NCI-H1092 treated with DMSO at 0.1 percent for 48 hours (cell line): ENCODE measurements at regions not wholly inside any gene's neighbourhood (a gene's known extent, or its start where the extent isn't known, plus 50 kb on each side); places are given as distances from the start of the nearest gene placed in this dataset.
"Not testable (repeated sequence)": the region's sequence is repeated elsewhere in the genome, so short reads cannot be mapped to it uniquely, and the experiment has no call there.

Source experiments
- DNase-seq: peaks from one replicate; lab custom pipeline; 2025; lab: John Stamatoyannopoulos, UW

- DNase-seq, result no peak
Measured at GRCh38 chr4:53713767-53714166, 122.5 kb upstream of the LNX1 start.

DNA sequence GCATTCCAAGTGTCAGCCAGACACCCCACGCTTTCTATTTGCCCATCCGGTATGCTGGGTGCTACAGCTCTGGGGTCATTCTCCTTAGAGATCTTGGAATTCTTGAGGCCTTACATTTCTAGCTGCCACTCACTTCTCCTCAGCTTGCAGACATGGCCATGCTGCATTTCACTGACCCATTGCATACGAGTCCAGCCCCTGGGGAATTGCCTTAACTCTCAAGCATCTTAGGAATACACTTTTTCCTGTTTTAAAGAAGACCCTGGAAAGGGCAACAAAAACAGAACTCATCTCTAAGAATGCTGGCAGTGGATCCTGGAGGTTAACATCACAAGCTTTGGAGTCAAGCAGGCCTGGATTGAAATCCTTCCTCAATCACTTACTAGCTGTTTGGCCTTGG is 122.0 kb upstream of the LNX1 start:
- DNase-seq, result no peak

DNA sequence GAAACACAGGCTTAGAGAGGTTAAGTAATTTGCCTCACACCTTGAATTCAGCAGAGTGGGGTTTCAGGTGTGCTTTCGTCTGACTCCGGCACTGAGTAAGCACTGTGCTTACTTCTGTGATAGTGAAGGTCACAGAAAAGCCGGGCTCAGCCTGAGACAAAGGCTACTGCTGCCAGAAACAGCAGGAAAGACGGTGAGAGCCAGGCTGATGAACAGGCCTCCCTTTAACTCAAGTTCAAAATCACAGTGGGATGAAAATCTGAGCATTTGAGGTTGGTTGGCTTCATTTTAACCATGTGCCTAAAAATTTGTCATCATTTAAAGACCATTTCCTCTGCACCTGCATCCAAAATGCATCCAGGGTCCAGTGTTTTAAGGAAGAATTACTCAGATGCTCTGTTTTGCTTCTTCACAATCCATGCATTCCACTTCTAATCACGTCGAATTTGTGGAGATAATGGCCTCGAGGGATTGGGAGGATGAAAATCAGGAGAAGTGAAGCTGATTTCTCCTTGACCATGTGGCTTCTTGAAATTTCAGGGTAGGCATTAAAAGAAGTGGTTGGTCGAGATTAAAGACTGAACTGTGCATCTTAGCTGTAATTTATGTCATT is 121.2 kb upstream of the LNX1 start:
- no peak for DNase-seq

DNA sequence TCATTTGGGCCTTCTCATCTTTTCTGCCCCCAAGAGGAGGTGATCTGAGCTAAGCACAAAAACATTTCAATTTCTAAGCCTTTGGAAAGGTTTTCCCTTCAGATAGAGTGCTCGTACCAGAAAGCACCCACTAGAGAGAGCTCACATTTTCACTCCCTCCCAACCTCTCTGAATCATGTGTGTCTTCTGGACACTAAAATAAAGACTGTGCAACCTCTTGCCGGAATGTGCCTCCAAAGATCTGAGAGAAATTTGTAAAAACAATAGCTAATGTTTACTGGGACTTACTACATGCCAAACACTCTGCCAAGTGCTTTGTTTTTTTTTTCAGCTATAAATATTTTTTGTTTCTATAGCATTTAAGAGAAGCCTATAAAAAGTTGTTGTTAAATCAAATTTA is 120.6 kb upstream of the LNX1 start:
- no peak for DNase-seq

DNA sequence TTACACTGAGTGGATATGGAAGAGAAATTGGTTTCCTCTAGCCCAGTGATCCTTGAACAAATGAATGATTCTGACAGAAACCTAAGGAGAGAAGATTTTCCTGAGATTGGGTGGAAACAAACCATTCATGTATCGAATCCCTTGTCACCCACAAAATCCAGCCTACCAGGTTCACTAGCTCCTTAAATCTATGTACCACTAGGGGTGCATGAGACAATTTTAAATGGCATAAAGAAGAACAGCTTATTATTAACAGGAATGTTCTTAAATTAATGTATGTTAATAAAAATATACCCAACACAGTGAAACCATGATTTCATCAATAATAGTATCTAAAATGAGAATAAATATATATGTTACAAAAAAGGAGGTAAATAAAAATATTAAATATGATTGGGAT is 118.4 kb upstream of the LNX1 start:
- no peak for DNase-seq

DNA sequence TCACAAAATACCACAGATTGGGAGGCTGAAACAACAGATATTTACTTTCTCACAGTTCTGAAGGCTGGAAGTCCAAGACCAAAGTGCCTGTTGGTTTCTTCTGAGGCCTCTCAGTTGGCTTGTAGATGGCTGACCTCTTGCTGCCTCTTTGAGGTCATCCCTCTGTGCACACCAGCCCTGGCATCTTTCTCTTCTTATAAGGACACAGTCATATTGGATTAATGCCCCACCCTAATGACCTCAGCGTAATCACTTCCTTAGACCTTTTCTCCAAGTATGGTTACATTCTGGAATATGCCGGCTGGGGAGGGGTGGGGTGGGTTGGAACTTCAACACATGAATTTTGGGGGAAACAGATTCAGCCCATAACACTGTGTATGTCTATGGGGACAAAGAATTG is 116.2 kb upstream of the LNX1 start:
- no peak for DNase-seq

DNA sequence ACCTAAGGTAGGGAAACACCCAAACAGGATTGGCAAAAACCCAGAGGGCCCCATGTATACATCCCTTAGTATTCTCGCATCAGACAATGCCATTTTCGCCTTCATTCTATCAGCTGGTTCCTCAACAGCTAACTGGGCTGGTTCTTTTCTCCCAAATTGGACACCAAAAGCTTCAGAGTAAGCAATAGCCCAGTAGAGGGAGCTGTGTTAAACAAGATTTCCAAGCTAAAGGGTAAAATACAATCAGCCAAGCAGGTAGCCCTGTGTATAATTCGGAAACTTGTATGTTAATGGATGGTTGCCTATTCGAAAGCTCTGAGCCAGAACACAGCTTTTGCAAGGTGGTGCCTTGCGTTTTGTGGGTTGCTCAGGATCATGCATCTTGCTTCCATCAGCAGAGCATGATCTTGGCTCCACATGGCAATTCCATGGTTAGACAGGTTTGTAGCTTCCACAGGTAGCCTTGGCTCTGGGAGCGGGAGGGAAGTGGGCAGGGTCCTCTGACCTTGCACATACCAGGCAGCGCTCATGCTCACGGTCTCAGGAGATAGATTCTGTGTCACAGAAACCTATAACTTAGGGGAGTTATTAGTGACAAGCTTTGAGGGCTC is 115.2 kb upstream of the LNX1 start:
- peak; percentile 59 for DNase-seq

DNA sequence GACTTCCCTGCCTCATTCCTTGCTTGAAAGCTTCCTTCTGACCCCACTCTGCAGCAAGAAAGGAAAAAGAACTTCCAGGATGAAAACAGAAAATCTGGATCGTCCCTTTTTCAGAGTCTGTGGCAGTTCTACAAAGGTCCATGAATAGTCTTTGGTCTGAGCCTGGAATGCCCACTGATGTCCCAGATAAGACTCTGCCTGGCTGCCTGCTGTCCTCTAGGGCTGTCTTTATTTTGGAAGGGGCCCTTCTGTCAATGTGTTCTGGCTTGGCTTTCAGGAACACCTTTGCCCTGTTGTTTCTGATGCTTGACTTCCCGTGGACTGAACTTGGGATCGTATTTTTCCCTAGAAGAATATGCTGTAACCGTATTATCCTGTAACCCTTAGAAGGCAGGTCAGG is 114.7 kb upstream of the LNX1 start:
- no peak for DNase-seq

- no peak for DNase-seq
Measured at GRCh38 chr4:53705151-53705764, 114.0 kb upstream of the LNX1 start.

DNA sequence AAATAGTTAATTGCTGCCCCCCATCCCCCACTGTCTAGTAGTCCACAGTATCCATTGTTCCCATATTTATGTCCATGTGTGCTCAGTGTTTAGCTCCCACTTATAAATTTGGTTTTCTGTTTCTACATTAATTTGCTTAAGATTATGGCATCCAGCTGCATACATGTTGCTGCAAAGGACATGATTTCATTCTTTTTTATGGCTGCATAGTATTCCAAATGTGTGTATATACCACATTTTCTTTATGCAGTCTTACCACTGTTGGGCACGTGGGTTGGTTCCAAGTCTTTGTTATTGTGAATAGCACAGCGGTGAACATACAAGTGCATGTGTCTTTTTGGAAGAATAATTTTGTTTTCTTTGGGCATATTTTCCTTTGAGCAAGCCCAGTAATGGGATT is 113.0 kb upstream of the LNX1 start:
- no peak for DNase-seq

DNA sequence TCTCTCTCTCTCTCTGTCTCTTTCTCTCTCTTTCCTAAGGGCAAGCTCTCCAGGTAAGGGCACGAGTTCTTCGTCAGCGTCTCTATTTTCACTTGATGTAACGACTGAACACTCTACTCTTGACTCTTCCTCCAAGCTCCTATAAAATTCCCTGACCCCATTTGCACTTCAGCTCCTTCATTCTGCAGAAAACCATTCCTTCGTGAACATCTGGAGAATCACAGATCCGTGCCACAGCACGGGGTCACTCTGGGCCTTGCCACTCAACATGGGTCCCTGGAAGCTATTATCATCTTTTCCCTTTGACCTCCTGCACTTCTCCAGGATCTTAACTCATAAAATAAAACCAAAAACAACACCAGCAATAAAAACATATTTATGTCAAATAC is 112.0 kb upstream of the LNX1 start:
- no peak for DNase-seq

DNA sequence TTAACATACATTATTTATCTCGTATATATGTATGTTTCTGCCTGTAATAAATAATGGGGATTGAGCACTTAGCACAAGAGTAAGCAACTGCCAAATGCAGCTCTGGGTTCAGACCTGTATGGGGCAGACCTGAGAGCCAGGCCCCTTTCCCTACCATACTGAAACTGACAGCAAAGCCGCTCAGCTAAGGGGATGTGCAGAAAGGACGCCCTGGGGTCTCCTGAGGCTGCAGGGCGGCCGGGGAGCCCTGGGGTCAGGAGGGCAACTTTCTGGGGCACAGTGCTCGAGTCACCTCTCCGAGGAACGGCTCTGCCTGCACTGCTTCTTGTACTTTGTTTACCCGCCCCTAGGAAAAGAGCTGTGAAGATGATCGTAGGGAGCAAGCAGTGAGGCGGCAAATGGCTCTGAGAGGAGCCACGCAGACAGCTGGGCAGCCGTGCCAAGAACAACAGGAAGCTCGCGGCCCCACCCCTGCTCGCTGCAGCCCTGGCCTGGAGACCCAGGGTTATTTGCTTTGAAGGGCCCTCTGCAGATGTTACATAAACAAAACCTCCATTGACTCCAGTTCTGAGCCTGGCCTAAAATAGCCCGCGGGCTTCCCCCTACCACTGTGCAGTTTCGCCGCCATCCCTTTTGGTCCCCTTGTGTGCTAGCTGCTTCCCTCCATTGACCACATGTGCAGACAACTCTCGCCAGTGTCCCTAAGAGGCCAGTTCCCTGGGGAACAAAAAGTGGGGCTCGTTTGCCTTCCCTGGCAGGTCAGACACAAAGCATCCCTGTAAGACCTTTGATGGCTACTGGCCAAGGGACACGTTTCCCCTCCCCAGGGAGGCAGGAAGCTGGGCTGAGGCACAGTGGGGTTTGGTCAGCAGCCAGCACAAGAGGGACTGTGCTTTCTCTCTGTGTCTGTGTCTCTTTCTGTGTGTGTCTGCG is 111.3 kb upstream of the LNX1 start:
- DNase-seq, result peak; percentile 97

- DNase-seq, result not testable (repeated sequence)
Measured at GRCh38 chr4:53701260-53701659, 110.0 kb upstream of the LNX1 start.

DNA sequence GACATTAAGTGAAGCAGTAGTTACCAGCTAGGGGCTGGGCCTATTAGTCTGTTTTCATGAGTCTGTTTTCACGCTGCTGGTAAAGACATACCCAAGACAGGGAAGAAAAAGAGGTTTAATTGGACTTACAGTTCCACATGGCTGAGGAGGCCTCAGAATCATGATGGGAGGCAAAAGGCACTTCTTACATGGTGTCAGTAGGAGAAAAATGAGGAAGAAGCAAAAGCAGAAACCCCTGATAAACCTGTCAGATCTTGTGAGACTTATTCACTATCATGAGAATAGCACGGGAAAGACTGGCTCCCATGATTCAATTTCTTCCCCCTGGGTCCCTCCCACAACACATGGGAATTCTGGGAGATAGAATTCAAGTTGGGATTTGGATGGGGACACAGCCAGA is 108.0 kb upstream of the LNX1 start:
- not testable (repeated sequence) for DNase-seq

DNA sequence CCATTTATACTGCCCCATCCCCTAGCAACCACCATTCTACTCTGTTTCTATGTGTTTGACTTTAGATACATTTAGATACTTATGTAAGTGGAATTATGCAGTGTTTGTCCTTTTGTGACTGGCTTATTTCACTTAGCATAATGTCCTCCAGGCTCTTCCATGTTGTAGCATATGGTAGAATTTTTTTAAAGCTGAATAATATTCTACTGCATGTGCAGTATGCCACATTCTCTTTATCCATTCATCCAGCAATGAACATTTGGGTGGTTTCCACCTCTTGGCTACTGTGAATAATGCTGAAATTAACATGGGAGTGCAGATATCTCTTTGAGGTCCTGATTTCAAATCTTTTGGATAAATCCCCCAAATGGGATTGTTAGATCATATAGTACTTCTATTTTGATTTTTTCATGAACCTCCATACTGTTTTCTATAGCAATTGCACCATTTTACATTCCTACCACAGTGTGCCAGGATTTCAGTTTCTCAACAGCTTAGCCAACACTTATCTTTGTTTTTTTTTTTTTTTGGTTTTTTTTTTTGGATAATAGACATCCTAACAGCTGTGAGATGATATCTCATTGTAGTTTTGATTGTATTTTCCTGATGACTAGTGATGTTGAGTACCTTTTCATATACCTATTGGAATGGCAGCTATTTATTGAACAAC is 105.9 kb upstream of the LNX1 start:
- no peak for DNase-seq

- DNase-seq, result no peak
Measured at GRCh38 chr4:53695540-53696463, 104.5 kb upstream of the LNX1 start.

GRCh38 chr4:53694666-53695065 is 103.4 kb upstream of the LNX1 start:
- no peak for DNase-seq

GRCh38 chr4:53693909-53694308 is 102.6 kb upstream of the LNX1 start:
- DNase-seq, result no peak

DNA sequence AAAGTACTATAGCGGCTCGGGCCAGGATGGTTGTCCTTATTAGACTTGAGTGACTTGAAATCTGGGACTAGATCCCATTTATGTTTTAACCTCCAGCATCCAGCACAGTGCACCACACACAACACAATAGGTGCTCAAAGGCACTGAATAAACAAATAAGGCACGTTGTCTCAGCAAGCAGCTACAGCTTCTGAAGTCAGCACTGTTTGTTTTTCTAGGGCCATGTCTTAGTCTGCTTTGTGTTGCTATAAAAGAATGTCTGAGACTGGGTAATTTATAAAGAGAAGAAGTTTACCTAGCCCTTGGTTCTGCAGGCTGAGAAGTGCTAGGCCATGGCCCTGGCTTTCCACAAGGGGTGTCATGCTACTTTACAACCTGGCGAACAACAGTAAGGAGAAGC is 102.1 kb upstream of the LNX1 start:
- DNase-seq, result no peak

- no peak for DNase-seq
Measured at GRCh38 chr4:53688186-53688790, 97.0 kb upstream of the LNX1 start.

DNA sequence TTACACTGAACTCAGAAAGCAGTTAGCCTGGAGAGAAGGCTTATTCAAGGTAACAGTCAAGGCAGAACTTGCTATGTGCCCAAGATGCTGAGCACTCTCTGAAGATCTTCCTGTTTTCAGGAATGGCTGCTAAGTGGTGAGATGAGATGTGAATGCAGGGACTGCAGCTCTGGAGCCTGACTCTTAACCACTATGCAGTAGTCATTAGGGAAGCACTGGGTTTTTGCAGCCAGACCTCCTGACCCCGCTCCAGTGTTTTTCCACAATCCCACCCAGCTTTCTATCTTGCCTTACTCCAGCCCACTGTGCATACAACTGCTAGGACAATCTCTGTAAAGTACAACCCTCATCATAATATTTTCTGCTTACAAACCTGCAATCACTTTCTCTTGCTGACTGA is 95.2 kb upstream of the LNX1 start:
- no peak for DNase-seq
